ENCODE measurements at regions not wholly inside any gene's neighbourhood (a gene's known extent, or its start where the extent isn't known, plus 50 kb on each side); places are given as distances from the start of the nearest gene placed in this dataset.

DNA sequence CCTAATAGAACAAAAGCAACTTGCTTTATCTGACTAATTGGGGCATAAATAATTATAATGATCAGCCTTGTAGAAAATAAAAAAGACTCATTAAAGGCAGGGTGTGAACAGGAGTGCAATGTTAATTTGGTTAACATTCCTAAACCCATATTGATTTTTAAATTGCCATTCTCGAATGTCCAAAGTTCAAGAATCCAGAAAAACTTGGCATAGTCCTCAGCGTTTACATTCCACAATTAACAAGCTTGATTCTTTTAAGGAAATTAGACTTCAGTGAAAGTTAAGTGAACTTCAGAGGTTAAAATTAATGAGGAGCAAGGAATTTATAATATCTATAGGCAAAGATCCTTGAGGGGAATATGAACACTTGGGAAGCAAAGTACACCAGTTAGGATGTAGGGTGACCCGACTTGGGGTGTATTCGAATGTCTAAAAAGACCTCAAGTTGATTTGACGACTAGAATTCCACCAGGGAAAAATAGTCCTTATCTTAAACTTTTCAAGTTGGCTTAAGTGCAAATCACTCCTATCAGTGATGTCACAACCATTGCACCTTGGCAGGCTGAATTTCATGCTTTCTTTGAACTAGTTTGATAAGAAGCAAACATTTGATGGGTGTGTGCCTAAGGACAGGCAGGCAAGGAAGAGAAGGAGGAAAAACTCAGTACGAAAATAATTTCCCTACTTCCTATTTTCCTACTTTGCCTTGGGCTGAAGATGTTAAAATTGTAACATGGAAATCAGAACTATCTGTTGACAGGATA, 830.4 kb upstream of the COBL start:
- no peak overlapping the region for H3K23ac ChIP-seq (ENCODE audit: low read depth, low read length)
- no peak overlapping the region for H3K18ac ChIP-seq (ENCODE audit: low read depth, low read length)
- no CpG with 5 or more reads among the region's 6 CpGs for WGBS, 2 experiments (ENCODE audit: extremely low coverage in 2 of 2, insufficient read length in 1 of 2)
- H4K5ac ChIP-seq (ENCODE audit: low read depth, low read length) = no peak overlapping the region
- ATAC-seq (ENCODE audit: low read depth) = no peak
- no peak overlapping the region for H2BK120ac ChIP-seq (ENCODE audit: low read depth, low read length)
- H2AK9ac ChIP-seq (replicated peaks; ENCODE audit: low read depth, low read length, poor library complexity) = no peak overlapping the region
- CTCF ChIA-PET = no interaction called here
- no peaks in the 10 kb centered on the region for H3K27me3 ChIP-seq (ENCODE audit: control insufficient read depth, insufficient read depth, low read length)
- H2AK5ac ChIP-seq (ENCODE audit: low read depth, low read length) = no peak overlapping the region
- in situ Hi-C loops (cut with MboI; ENCODE audit: low sequenced_read_pairs) (no loop called here), dilution Hi-C loops (cut with HindIII; ENCODE audit: low sequenced_read_pairs, unreplicated experiment) (no loop called here), intact Hi-C loops (cut with micrococcal nuclease) (no loop called here)
- H3K4me1 ChIP-seq (ENCODE audit: control insufficient read depth, insufficient read depth, low read length) = no peaks in the 10 kb centered on the region
- H2AFZ ChIP-seq (replicated peaks; ENCODE audit: low read length, poor library complexity) = no peak overlapping the region
- H3K4ac ChIP-seq (ENCODE audit: low read depth, low read length) = no peak overlapping the region
- H3K27ac ChIP-seq (ENCODE audit: insufficient read depth, low read length) = no peak overlapping the region
- H3K4me2 ChIP-seq (ENCODE audit: low read depth, low read length) = no peak overlapping the region
- H3K4me3 ChIP-seq (ENCODE audit: insufficient read depth, low read depth, low read length) = no peak overlapping the region
- H3K79me1 ChIP-seq (ENCODE audit: low read depth in 1 of 2, low read length in 2 of 2) = no peaks in the 10 kb centered on the region
- H3K9ac ChIP-seq (ENCODE audit: low read depth, low read length) = no peak overlapping the region
- no TSS peak for BruUV-seq (replicated peaks)
- H2BK20ac ChIP-seq (ENCODE audit: low read depth, low read length) = no peak overlapping the region
- no peaks in the 10 kb centered on the region for H3K9me1 ChIP-seq (ENCODE audit: insufficient read depth, low read length)
- no peak overlapping the region for H3K14ac ChIP-seq (replicated peaks; ENCODE audit: low read depth, low read length)
- H3K56ac ChIP-seq (ENCODE audit: extremely low read depth, insufficient read depth, low read length) = no peak overlapping the region
- no peaks in the 10 kb centered on the region for H3K36me3 ChIP-seq (ENCODE audit: control insufficient read depth, insufficient read depth, low read length)
- DNase-seq = no peak
- no peak overlapping the region for H2BK5ac ChIP-seq (ENCODE audit: low read depth, low read length, poor library complexity, severe bottlenecking)
- H3K9me3 ChIP-seq (ENCODE audit: control insufficient read depth, insufficient read depth, low read length) = peaks cover 3% of the 10 kb centered on the region; the same call in 1 of the 2 replicates
- POLR2A ChIA-PET (ENCODE audit: unreplicated experiment) = no interaction called here
- H4K91ac ChIP-seq (ENCODE audit: insufficient read depth, low read depth, low read length) = no peak overlapping the region
- H4K20me1 ChIP-seq (ENCODE audit: insufficient read depth, low read length) = no peaks in the 10 kb centered on the region
- TF ChIP-seq ELK1 (IDR thresholded peaks at IDR 0.05; ENCODE audit: borderline replicate concordance, low read depth, low read length) = no peak
- no peak for TF ChIP-seq CEBPB (IDR thresholded peaks at IDR 0.05; ENCODE audit: low read depth, low read length)
- TF ChIP-seq POLR2A (IDR thresholded peaks at IDR 0.05; ENCODE audit: low read depth, low read length) = no peak
- TF ChIP-seq BHLHE40 (IDR thresholded peaks at IDR 0.05; ENCODE audit: low read depth, low read length) = no peak
- TF ChIP-seq, protein P1, sequence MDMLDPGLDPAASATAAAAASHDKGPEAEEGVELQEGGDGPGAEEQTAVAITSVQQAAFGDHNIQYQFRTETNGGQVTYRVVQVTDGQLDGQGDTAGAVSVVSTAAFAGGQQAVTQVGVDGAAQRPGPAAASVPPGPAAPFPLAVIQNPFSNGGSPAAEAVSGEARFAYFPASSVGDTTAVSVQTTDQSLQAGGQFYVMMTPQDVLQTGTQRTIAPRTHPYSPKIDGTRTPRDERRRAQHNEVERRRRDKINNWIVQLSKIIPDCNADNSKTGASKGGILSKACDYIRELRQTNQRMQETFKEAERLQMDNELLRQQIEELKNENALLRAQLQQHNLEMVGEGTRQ (IDR thresholded peaks at IDR 0.05; ENCODE audit: low read depth, low read length) = no peak
- no peak for TF ChIP-seq NFE2L2 (IDR thresholded peaks at IDR 0.05; ENCODE audit: low read depth, low read length)
- TF ChIP-seq MAFK (IDR thresholded peaks at IDR 0.05; ENCODE audit: low read depth, low read length) = no peak
- TF ChIP-seq, protein P2, sequence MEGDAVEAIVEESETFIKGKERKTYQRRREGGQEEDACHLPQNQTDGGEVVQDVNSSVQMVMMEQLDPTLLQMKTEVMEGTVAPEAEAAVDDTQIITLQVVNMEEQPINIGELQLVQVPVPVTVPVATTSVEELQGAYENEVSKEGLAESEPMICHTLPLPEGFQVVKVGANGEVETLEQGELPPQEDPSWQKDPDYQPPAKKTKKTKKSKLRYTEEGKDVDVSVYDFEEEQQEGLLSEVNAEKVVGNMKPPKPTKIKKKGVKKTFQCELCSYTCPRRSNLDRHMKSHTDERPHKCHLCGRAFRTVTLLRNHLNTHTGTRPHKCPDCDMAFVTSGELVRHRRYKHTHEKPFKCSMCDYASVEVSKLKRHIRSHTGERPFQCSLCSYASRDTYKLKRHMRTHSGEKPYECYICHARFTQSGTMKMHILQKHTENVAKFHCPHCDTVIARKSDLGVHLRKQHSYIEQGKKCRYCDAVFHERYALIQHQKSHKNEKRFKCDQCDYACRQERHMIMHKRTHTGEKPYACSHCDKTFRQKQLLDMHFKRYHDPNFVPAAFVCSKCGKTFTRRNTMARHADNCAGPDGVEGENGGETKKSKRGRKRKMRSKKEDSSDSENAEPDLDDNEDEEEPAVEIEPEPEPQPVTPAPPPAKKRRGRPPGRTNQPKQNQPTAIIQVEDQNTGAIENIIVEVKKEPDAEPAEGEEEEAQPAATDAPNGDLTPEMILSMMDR (conservative IDR thresholded peaks at IDR 0.05; ENCODE audit: low read depth, low read length) = no peak
- TF ChIP-seq RAD21 (IDR thresholded peaks at IDR 0.05; ENCODE audit: low read length) = no peak
- TF ChIP-seq RCOR1 (IDR thresholded peaks at IDR 0.05; ENCODE audit: insufficient replicate concordance, low read length) = no peak
- TF ChIP-seq RFX5 (IDR thresholded peaks at IDR 0.05; ENCODE audit: low read depth, low read length) = no peak
- TF ChIP-seq MAZ (IDR thresholded peaks at IDR 0.05; ENCODE audit: borderline replicate concordance, low read depth, low read length) = no peak
- TF ChIP-seq FOS (IDR thresholded peaks at IDR 0.05; ENCODE audit: low read depth, low read length) = no peak
- no peak for TF ChIP-seq CHD1 (IDR thresholded peaks at IDR 0.05; ENCODE audit: low read depth, low read length)
- TF ChIP-seq MXI1 (IDR thresholded peaks at IDR 0.05; ENCODE audit: borderline replicate concordance, low read depth, low read length) = no peak
- TF ChIP-seq SMC3 (IDR thresholded peaks at IDR 0.05; ENCODE audit: low read depth, low read length) = no peak
- H4K8ac ChIP-seq (ENCODE audit: low read depth in 2 of 2, low read length in 2 of 2) = no peak overlapping the region
- H2BK15ac ChIP-seq (ENCODE audit: low read depth, low read length) = no peak overlapping the region
